Activated T-helper 1 cell treated with Interleukin-2 at 50 U/mL for 16 hours (primary cell): ENCODE measurements at regions not wholly inside any gene's neighbourhood (a gene's known extent, or its start where the extent isn't known, plus 50 kb on each side); places are given as distances from the start of the nearest gene placed in this dataset.
"Not testable (repeated sequence)": the region's sequence is repeated elsewhere in the genome, so short reads cannot be mapped to it uniquely, and the experiment has no call there.

ENCODE experiments used
- DNase-seq: peaks from one replicate; pipeline ENCODE4 v3.0.0-alpha.2; 2020; ENCODE audit warnings: low read depth

- DNase-seq = no peak
Measured at GRCh38 chr21:33121715-33122475, 52.0 kb downstream of the OLIG1 start.

- DNase-seq = no peak
Measured at GRCh38 chr21:33122507-33122906, 52.6 kb downstream of the OLIG1 start.

GRCh38 chr21:33123374-33124123 lies 53.6 kb downstream of the OLIG1 start:
- DNase-seq = no peak

- DNase-seq = no peak
Measured at GRCh38 chr21:33124889-33125288, 54.9 kb downstream of the OLIG1 start.

GRCh38 chr21:33125680-33126375 lies 55.9 kb downstream of the OLIG1 start:
- no peak for DNase-seq

- DNase-seq = no peak
Measured at GRCh38 chr21:33126569-33126968, 56.6 kb downstream of the OLIG1 start.

- DNase-seq = peak; percentile 15
Measured at GRCh38 chr21:33127154-33127867, 57.4 kb downstream of the OLIG1 start.

- no peak for DNase-seq
Measured at GRCh38 chr21:33127868-33128242, 57.9 kb downstream of the OLIG1 start.

- no peak for DNase-seq
Measured at GRCh38 chr21:33128538-33128937, 58.6 kb downstream of the OLIG1 start.

- DNase-seq = no peak
Measured at GRCh38 chr21:33132054-33132453, 62.1 kb downstream of the OLIG1 start.

- DNase-seq = no peak
Measured at GRCh38 chr21:33133892-33134291, 64.0 kb downstream of the OLIG1 start.

GRCh38 chr21:33135925-33136324 lies 66.0 kb downstream of the OLIG1 start:
- DNase-seq = no peak

GRCh38 chr21:33136847-33137502 lies 67.0 kb downstream of the OLIG1 start:
- DNase-seq = no peak

GRCh38 chr21:33139084-33139483 lies 69.1 kb downstream of the OLIG1 start:
- no peak for DNase-seq

- DNase-seq = no peak
Measured at GRCh38 chr21:33140288-33140687, 70.3 kb downstream of the OLIG1 start.

GRCh38 chr21:33146467-33146866 lies 76.5 kb downstream of the OLIG1 start:
- no peak for DNase-seq

GRCh38 chr21:33149181-33149580 lies 79.2 kb downstream of the OLIG1 start:
- no peak for DNase-seq

GRCh38 chr21:33150968-33151367 lies 78.8 kb upstream of the IFNAR2 start:
- not testable (repeated sequence) for DNase-seq

- DNase-seq = no peak
Measured at GRCh38 chr21:33151941-33152731, 77.6 kb upstream of the IFNAR2 start.

- no peak for DNase-seq
Measured at GRCh38 chr21:33152732-33153130, 77.0 kb upstream of the IFNAR2 start.

GRCh38 chr21:33155005-33155404 lies 74.7 kb upstream of the IFNAR2 start:
- no peak for DNase-seq
